BJ (cell line): ENCODE measurements at regions not wholly inside any gene's neighbourhood (a gene's known extent, or its start where the extent isn't known, plus 50 kb on each side); places are given as distances from the start of the nearest gene placed in this dataset.

Source experiments
- CTCF ChIA-PET: fragments of 350-600 bp; formaldehyde crosslinking; extraction: SDS; loops from one replicate; lab custom pipeline; 2021; ENCODE audit warnings: antibody characterized with exemption, inconsistent platforms; lab: Yijun Ruan, JAX
- POLR2A ChIA-PET: fragments of 300-600 bp; sonication (Branson Sonifier 250); formaldehyde crosslinking; extraction: SDS; loops from one replicate; lab custom pipeline; 2021; ENCODE audit warnings: antibody characterized with exemption; lab: Charles Lee
- DNase-seq: peaks from one replicate; pipeline ENCODE4 v3.0.0-alpha.2; 2011; ENCODE audit warnings: low read depth
- H3K27me3 ChIP-seq: 2 replicates; pipeline ENCODE4 v1.6.0; 2011; ENCODE audit warnings: low read length; ENCODE audit not compliant: control insufficient read depth, insufficient read depth
- H3K36me3 ChIP-seq: 2 replicates; pipeline ENCODE4 v1.5.1; 2011; ENCODE audit warnings: low read length; ENCODE audit not compliant: control insufficient read depth, insufficient read depth
- H3K4me3 ChIP-seq: 2 replicates; pipeline ENCODE4 v1.5.1; 2011; ENCODE audit warnings: low read depth, mild to moderate bottlenecking, control low read depth, low read length
- CTCF ChIP-seq: IDR thresholded peaks from 2 replicates; pipeline ENCODE4 v1.5.1; 2011; ENCODE audit warnings: low read depth, mild to moderate bottlenecking, control low read depth, inconsistent platforms, low read length, moderate library complexity; ENCODE audit not compliant: insufficient read depth

GRCh38 chr10:128852902-128853301 lies 614.1 kb upstream of the MGMT start:
- ChIA-PET POLR2A (no interaction called here), CTCF (no interaction called here)
- no peaks in the 10 kb centered on the region for H3K36me3 ChIP-seq
- TF ChIP-seq CTCF: no peak
- no peak for DNase-seq
- H3K4me3 ChIP-seq: no peak overlapping the region
- H3K27me3 ChIP-seq: no peaks in the 10 kb centered on the region

GRCh38 chr10:128853537-128853936 lies 613.5 kb upstream of the MGMT start:
- POLR2A ChIA-PET: no interaction called here

GRCh38 chr10:128854204-128854603 lies 612.8 kb upstream of the MGMT start:
- DNase-seq: no peak
- TF ChIP-seq CTCF: no peak
- Histone ChIP-seq H3K4me3 (no peak overlapping the region), H3K27me3 (no peaks in the 10 kb centered on the region), H3K36me3 (no peaks in the 10 kb centered on the region)
- ChIA-PET CTCF (no interaction called here), POLR2A (no interaction called here)

More at GRCh38 chr10:128853537-128853936, 613.5 kb upstream of the MGMT start:
- CTCF ChIA-PET: no interaction called here
- no peak for DNase-seq
- no peak for TF ChIP-seq CTCF
- Histone ChIP-seq H3K4me3 (no peak overlapping the region), H3K36me3 (no peaks in the 10 kb centered on the region), H3K27me3 (no peaks in the 10 kb centered on the region)

- Histone ChIP-seq H3K4me3 (no peak overlapping the region), H3K27me3 (no peaks in the 10 kb centered on the region), H3K36me3 (no peaks in the 10 kb centered on the region)
- ChIA-PET CTCF (no interaction called here), POLR2A (no interaction called here)
- no peak for DNase-seq
- TF ChIP-seq CTCF: no peak
Observed at GRCh38 chr10:128854963-128855362, 612.1 kb upstream of the MGMT start.

- no peak for TF ChIP-seq CTCF
- ChIA-PET CTCF (no interaction called here), POLR2A (no interaction called here)
- DNase-seq: no peak
- H3K4me3 ChIP-seq: no peak overlapping the region
- no peaks in the 10 kb centered on the region for H3K36me3 ChIP-seq
- no peaks in the 10 kb centered on the region for H3K27me3 ChIP-seq
Observed at GRCh38 chr10:128855618-128856428, 611.2 kb upstream of the MGMT start.
